GM12891 (cell line): ENCODE measurements at regions not wholly inside any gene's neighbourhood (a gene's known extent, or its start where the extent isn't known, plus 50 kb on each side); places are given as distances from the start of the nearest gene placed in this dataset.

ENCODE experiments used
- DNase-seq: peaks from one replicate; pipeline ENCODE4 v3.0.0; 2011; ENCODE audit warnings: low spot score; ENCODE audit not compliant: insufficient read length
- FAIRE-seq: peaks from 2 replicates; lab custom pipeline; 2011; peaks lifted over from hg19 to GRCh38; lab: Jason Lieb, UNC
- PAX5 ChIP-seq: IDR thresholded peaks from 2 replicates; pipeline ENCODE4 v1.6.1; 2011; ENCODE audit warnings: low read length, moderate library complexity, mild to moderate bottlenecking; ENCODE audit not compliant: insufficient read depth, severe bottlenecking
- POLR2A ChIP-seq: IDR thresholded peaks from 2 replicates; pipeline ENCODE4 v1.6.1; 2011; ENCODE audit warnings: low read depth, low read length, control low read depth
- POLR2AphosphoS5 ChIP-seq: IDR thresholded peaks from 2 replicates; pipeline ENCODE4 v1.6.1; 2011; ENCODE audit warnings: low read depth, low read length, control low read depth
- POU2F2 ChIP-seq: IDR thresholded peaks from 2 replicates; pipeline ENCODE4 v1.6.1; 2011; ENCODE audit warnings: low read depth, mild to moderate bottlenecking, control low read depth, low read length, moderate library complexity
- SPI1 ChIP-seq: IDR thresholded peaks from 2 replicates; pipeline ENCODE4 v1.6.1; 2011; ENCODE audit warnings: low read depth, low read length, control low read depth
- TAF1 ChIP-seq: IDR thresholded peaks from 2 replicates; pipeline ENCODE4 v1.6.1; 2011; ENCODE audit warnings: low read depth, low read length, control low read depth

- TF ChIP-seq POLR2A (no peak), PAX5 (no peak), SPI1 (no peak), POU2F2 (no peak), TAF1 (no peak), POLR2AphosphoS5 (no peak)
- DNase-seq (no peak), FAIRE-seq (no peak)
These were observed 615.0 kb upstream of the NECTIN3 start for GRCh38 chr3:110456438-110457138.

- no peak for TF ChIP-seq SPI1
- no peak for TF ChIP-seq POLR2AphosphoS5
- no peak for TF ChIP-seq TAF1
- no peak for TF ChIP-seq PAX5
- no peak for TF ChIP-seq POU2F2
- no peak for TF ChIP-seq POLR2A
- DNase-seq (no peak), FAIRE-seq (no peak)
These were observed 614.1 kb upstream of the NECTIN3 start for GRCh38 chr3:110457508-110457907.

- DNase-seq (no peak), FAIRE-seq (no peak)
- TF ChIP-seq POU2F2 (no peak), SPI1 (no peak), PAX5 (no peak), TAF1 (no peak), POLR2AphosphoS5 (no peak), POLR2A (no peak)
These were observed 612.6 kb upstream of the NECTIN3 start for GRCh38 chr3:110459021-110459420.

GRCh38 chr3:110470310-110470709 is 601.3 kb upstream of the NECTIN3 start:
- TF ChIP-seq TAF1 (no peak), POLR2AphosphoS5 (no peak), POU2F2 (no peak), PAX5 (no peak), SPI1 (no peak), POLR2A (no peak)
- DNase-seq, result no peak
- FAIRE-seq, result no peak

- no peak for TF ChIP-seq POU2F2
- TF ChIP-seq PAX5, result no peak
- TF ChIP-seq TAF1, result no peak
- no peak for TF ChIP-seq POLR2AphosphoS5
- no peak for TF ChIP-seq POLR2A
- TF ChIP-seq SPI1, result no peak
- no peak for DNase-seq
- FAIRE-seq, result no peak
These were observed 598.2 kb upstream of the NECTIN3 start for GRCh38 chr3:110473405-110473804.

GRCh38 chr3:110474397-110474796 is 597.2 kb upstream of the NECTIN3 start:
- FAIRE-seq (no peak), DNase-seq (no peak)
- TF ChIP-seq POU2F2, result no peak
- no peak for TF ChIP-seq POLR2A
- no peak for TF ChIP-seq TAF1
- TF ChIP-seq POLR2AphosphoS5, result no peak

GRCh38 chr3:110478377-110479054 is 593.1 kb upstream of the NECTIN3 start:
- FAIRE-seq (no peak), DNase-seq (no peak)
- TF ChIP-seq TAF1 (no peak), POU2F2 (no peak), POLR2A (no peak), SPI1 (no peak), PAX5 (no peak), POLR2AphosphoS5 (no peak)

- FAIRE-seq (no peak), DNase-seq (no peak)
- TF ChIP-seq SPI1, result no peak
These were observed 591.9 kb upstream of the NECTIN3 start for GRCh38 chr3:110479731-110480130.

GRCh38 chr3:110485389-110485788 is 586.2 kb upstream of the NECTIN3 start:
- DNase-seq, result no peak
- FAIRE-seq, result no peak
- TF ChIP-seq SPI1 (no peak), PAX5 (no peak), POLR2A (no peak), POU2F2 (no peak), POLR2AphosphoS5 (no peak), TAF1 (no peak)
